T-cell (primary cell): ENCODE measurements at regions not wholly inside any gene's neighbourhood (a gene's known extent, or its start where the extent isn't known, plus 50 kb on each side); places are given as distances from the start of the nearest gene placed in this dataset.

Experiments
- ATAC-seq, 4 experiments: fragments of 200-7000 bp in 3 of 4; fragments of 150-1000 bp in 1 of 4; cut with Tn5 transposase; replicated peaks in 1 of 4; 1 replicate in 3 of 4; 2 replicates in 1 of 4; pipeline ENCODE4 v1.10.0; 2021; ENCODE audit warnings: moderate library complexity in 3 of 4, mild to moderate bottlenecking in 2 of 4, moderate number of reproducible peaks in 1 of 4
- CTCF ChIA-PET, 2 donors: fragments of 300-600 bp; sonication (Branson Sonifier 250); formaldehyde crosslinking; loops; one replicate each; lab custom pipeline; 2022; ENCODE audit warnings: antibody characterized with exemption in 2 of 2; lab: Charles Lee
- POLR2A ChIA-PET, 2 donors: fragments of 300-600 bp; sonication (Branson Sonifier 250); formaldehyde crosslinking; loops; one replicate each; lab custom pipeline; 2022; ENCODE audit warnings: antibody characterized with exemption in 2 of 2; lab: Charles Lee
- DNase-seq, 35 experiments: peaks; one replicate each; pipeline versions ENCODE4 v3.0.0 to v3.0.0-alpha.2; 2013 to 2023
- H3K27ac ChIP-seq: one replicate; pipeline ENCODE4 v1.5.1; 2013; ENCODE audit warnings: low read length
- H3K27me3 ChIP-seq, 2 experiments: replicated peaks in 1 of 2; 1 replicate in 1 of 2; 2 replicates in 1 of 2; pipeline versions ENCODE4 v1.6.1 to v1.7.0; 2013; ENCODE audit warnings: low read length in 1 of 2, mixed read lengths in 1 of 2; ENCODE audit not compliant: control insufficient read depth in 2 of 2, insufficient read depth in 2 of 2; ENCODE audit errors: extremely low read depth in 1 of 2
- H3K36me3 ChIP-seq, 2 donors: 1 replicate in 1 of 2; 2 replicates in 1 of 2; pipeline versions ENCODE4 v1.6.1 to v1.7.0; 2013; ENCODE audit warnings: low read length in 1 of 2; ENCODE audit not compliant: control insufficient read depth in 2 of 2, insufficient read depth in 1 of 2; ENCODE audit errors: extremely low read depth in 1 of 2
- H3K4me1 ChIP-seq, 2 experiments: 1 replicate in 1 of 2; 2 replicates in 1 of 2; pipeline versions ENCODE4 v1.6.1 to v1.7.0; 2013; ENCODE audit warnings: low read length in 2 of 2, mixed read lengths in 1 of 2; ENCODE audit not compliant: insufficient read depth in 2 of 2, control insufficient read depth in 1 of 2; ENCODE audit errors: extremely low read depth in 1 of 2
- H3K4me3 ChIP-seq, 2 donors: 1 replicate in 1 of 2; 2 replicates in 1 of 2; pipeline versions ENCODE4 v1.5.1 to v1.7.0; 2013; ENCODE audit warnings: mild to moderate bottlenecking in 2 of 2, low read length in 1 of 2, moderate library complexity in 1 of 2; ENCODE audit not compliant: control insufficient read depth in 1 of 2; ENCODE audit errors: extremely low read depth in 1 of 2
- H3K9me3 ChIP-seq: 2 replicates; pipeline ENCODE4 v1.7.0; 2013
- H3K27ac Mint-ChIP-seq, 2 donors: one replicate each; pipeline ENCODE4 v1.8.0; 2020 to 2021; ENCODE audit warnings: mild to moderate bottlenecking in 2 of 2, mixed read lengths in 2 of 2
- H3K27me3 Mint-ChIP-seq, 2 donors: one replicate each; pipeline ENCODE4 v1.8.0; 2021 to 2022; ENCODE audit warnings: mixed read lengths in 2 of 2
- H3K36me3 Mint-ChIP-seq: one replicate; pipeline ENCODE4 v1.8.0; 2021; ENCODE audit warnings: mixed read lengths
- H3K4me1 Mint-ChIP-seq, 3 donors: one replicate each; pipeline ENCODE4 v1.8.0; 2020 to 2022; ENCODE audit warnings: mixed read lengths in 3 of 3, mild to moderate bottlenecking in 1 of 3
- H3K4me3 Mint-ChIP-seq, 3 donors: one replicate each; pipeline ENCODE4 v1.8.0; 2020 to 2022; ENCODE audit warnings: mild to moderate bottlenecking in 3 of 3, mixed read lengths in 3 of 3, moderate library complexity in 3 of 3
- H3K9me3 Mint-ChIP-seq, 3 donors: one replicate each; pipeline ENCODE4 v1.8.0; 2020 to 2022; ENCODE audit warnings: mixed read lengths in 3 of 3
- WGBS: methylation state at CpG from one replicate; pipeline ENCODE4 v1.1.5; 2013; ENCODE audit warnings: missing lambda C conversion rate; ENCODE audit not compliant: insufficient coverage; 5-methylcytosine and 5-hydroxymethylcytosine counted together

DNA sequence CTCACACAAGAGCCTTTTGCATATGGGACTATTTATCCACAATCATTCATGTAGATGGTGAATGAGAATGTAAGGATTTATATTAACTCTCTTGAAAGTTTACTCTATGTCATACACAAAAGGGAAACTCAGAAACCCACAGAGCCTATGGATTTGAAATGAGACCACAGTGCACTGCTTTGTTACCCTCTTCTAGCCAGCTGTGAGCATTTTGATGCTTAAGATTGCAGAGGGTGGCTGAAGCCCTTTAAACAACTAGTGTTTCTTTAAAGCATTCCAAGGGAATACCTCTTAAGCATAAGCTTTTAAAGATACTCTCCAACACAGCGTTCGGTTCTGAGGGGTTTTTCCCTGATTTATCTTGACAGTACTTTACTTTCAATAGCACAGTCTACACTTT is 113.9 kb downstream of the NKX6-1 start:
- no peaks in the 10 kb centered on the region for H3K4me1 ChIP-seq
- H3K27me3 ChIP-seq: peaks cover 0 to 3% of the 10 kb centered on the region in 2 experiments
- no peaks in the 10 kb centered on the region for H3K9me3 ChIP-seq
- Mint-ChIP-seq H3K27me3 (peaks cover 6 to 20% of the 10 kb centered on the region in 2 donors), H3K27ac (no peak overlapping the region), H3K36me3 (no peaks in the 10 kb centered on the region), H3K9me3 (no peaks in the 10 kb centered on the region), H3K4me3 (no peak overlapping the region), H3K4me1 (no peaks in the 10 kb centered on the region)
- H3K27ac ChIP-seq: no peak overlapping the region
- no peak overlapping the region for H3K4me3 ChIP-seq
- ChIA-PET POLR2A (no interaction called here), CTCF (no interaction called here)
- no peak for DNase-seq
- no CpG with 5 or more reads among the region's 2 CpGs for WGBS
- no peaks in the 10 kb centered on the region for H3K36me3 ChIP-seq
- no peak for ATAC-seq

DNA sequence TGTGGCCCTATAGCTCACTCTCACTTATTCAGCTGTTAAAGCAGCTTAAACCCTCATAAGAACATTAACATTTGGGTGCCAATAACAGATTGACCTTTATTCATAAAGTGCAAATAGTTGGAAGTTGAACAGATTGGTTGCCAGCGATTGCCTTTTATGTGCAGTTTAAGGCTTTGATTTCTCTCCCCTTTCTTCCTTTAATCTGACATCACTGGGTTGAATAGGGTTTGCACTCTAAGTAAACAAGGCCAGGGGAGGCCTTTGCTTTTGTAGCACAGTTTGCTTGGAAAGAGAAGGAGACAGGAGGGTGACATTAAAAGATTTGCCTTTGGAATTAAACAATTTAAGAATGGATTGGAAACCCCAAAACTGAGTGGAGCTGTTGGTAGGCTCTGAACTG is 114.3 kb downstream of the NKX6-1 start:
- CTCF ChIA-PET: no interaction called here
- POLR2A ChIA-PET: no interaction called here
- Histone ChIP-seq H3K4me1 (no peaks in the 10 kb centered on the region), H3K36me3 (no peaks in the 10 kb centered on the region), H3K27me3 (peaks cover 0 to 5% of the 10 kb centered on the region in 2 experiments), H3K9me3 (no peaks in the 10 kb centered on the region), H3K27ac (no peak overlapping the region), H3K4me3 (no peak overlapping the region)
- ATAC-seq (no peak), DNase-seq (no peak)
- no peaks in the 10 kb centered on the region for H3K9me3 Mint-ChIP-seq
- H3K36me3 Mint-ChIP-seq: no peaks in the 10 kb centered on the region
- H3K4me1 Mint-ChIP-seq: no peaks in the 10 kb centered on the region
- peaks cover 6 to 22% of the 10 kb centered on the region in 2 donors for H3K27me3 Mint-ChIP-seq
- no CpG with 5 or more reads among the region's 1 CpG for WGBS
- H3K27ac Mint-ChIP-seq: no peak overlapping the region
- H3K4me3 Mint-ChIP-seq: no peak overlapping the region

DNA sequence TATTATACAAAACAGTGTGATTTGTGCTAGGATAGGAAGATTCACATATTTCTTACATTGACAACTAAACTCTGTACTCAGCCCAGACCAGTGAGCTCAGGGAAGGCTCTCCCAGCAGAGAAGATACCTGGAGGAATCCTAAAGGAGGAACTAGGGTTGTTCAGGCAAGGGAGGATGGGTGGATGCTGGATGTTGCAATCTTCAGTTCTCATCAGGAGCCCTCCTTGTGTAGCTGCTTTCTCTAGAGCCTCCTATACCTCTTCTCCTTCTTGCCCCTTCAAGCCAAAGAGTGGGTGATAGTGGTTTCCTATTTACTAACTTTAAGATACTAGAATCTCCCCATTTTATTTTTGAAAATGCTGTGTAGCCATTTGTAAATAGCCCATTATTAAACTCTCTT is 117.3 kb downstream of the NKX6-1 start:
- H3K36me3 Mint-ChIP-seq: no peaks in the 10 kb centered on the region
- H3K4me3 ChIP-seq: no peak overlapping the region
- no peaks in the 10 kb centered on the region for H3K4me1 ChIP-seq
- H3K27me3 Mint-ChIP-seq: peaks cover 18 to 23% of the 10 kb centered on the region in 2 donors
- no peaks in the 10 kb centered on the region for H3K9me3 Mint-ChIP-seq
- ChIA-PET CTCF (no interaction called here), POLR2A (no interaction called here)
- no peaks in the 10 kb centered on the region for H3K9me3 ChIP-seq
- H3K36me3 ChIP-seq: no peaks in the 10 kb centered on the region
- H3K27ac Mint-ChIP-seq: no peak overlapping the region
- H3K4me3 Mint-ChIP-seq: no peak overlapping the region
- ATAC-seq: no peak
- no peaks in the 10 kb centered on the region for H3K4me1 Mint-ChIP-seq
- DNase-seq: no peak
- peaks cover 4 to 7% of the 10 kb centered on the region in 2 experiments for H3K27me3 ChIP-seq
- no peak overlapping the region for H3K27ac ChIP-seq

DNA sequence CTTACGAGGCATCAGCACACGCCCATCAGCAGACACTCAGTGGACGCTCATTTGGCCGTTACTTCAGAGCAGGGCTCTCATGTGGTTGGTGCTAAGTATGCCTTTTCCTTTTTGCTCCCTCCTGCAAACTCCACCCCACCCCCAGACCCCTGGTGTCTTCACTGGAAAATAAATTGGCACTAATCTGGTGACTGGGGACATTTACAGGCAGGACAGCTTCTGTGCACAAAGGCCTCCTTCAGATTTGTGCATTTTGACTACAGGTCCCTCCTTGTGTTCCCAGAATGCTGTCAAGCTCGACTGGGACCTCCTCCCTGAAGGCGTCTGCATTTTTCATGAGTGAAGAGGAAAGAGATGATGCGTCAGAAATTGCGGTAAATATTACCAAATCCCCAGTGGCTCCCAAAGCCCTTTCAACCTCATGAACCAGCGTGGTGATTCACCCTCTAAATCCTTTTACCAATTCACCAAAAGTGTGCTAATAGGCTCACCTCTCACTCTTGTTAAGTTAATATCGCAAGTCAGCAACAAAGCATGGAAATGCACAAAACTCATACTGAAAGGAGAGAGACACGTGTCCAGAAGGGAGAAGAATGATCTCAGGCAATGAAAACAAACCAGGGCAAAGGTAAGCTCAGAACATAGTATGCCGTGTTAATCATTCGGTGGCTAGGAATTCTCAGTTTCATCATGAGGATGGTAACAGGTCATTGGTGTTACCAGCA is 119.0 kb downstream of the NKX6-1 start:
- 33% methylated on average over 8 of the region's 13 CpGs for WGBS
- H3K9me3 Mint-ChIP-seq: no peaks in the 10 kb centered on the region
- H3K36me3 Mint-ChIP-seq: no peaks in the 10 kb centered on the region
- Histone ChIP-seq H3K4me1 (no peaks in the 10 kb centered on the region), H3K27ac (no peak overlapping the region), H3K27me3 (peaks cover 4 to 7% of the 10 kb centered on the region in 2 experiments), H3K9me3 (no peaks in the 10 kb centered on the region), H3K4me3 (no peak overlapping the region), H3K36me3 (no peaks in the 10 kb centered on the region)
- ChIA-PET CTCF (no interaction called here), POLR2A (no interaction called here)
- DNase-seq (no peak), ATAC-seq (no peak)
- H3K27me3 Mint-ChIP-seq: peaks cover 13 to 26% of the 10 kb centered on the region in 2 donors
- H3K27ac Mint-ChIP-seq: no peak overlapping the region
- no peak overlapping the region for H3K4me3 Mint-ChIP-seq
- no peaks in the 10 kb centered on the region for H3K4me1 Mint-ChIP-seq

DNA sequence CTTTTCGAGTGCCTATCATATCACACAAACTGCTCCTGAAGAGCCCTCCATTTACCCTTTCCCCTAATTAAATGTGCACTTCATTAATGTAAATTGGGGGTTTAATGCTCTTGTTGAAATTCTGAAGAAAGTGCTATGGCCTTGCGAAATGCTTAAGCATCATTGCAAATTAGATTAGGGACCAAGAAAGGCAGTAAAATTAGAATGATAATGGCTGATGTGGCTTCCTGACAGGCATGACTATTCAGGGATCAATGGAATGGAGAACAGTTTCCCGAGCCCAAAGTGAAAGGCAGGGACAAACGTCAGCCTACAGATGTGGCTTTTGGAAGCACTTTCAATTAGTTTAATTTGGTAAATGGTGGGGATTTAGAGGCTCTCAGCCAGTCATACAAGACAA is 120.1 kb downstream of the NKX6-1 start:
- CTCF ChIA-PET: no interaction called here
- no peak overlapping the region for H3K27ac ChIP-seq
- H3K4me1 ChIP-seq: no peaks in the 10 kb centered on the region
- Mint-ChIP-seq H3K36me3 (no peaks in the 10 kb centered on the region), H3K27me3 (peaks cover 13 to 26% of the 10 kb centered on the region in 2 donors), H3K4me1 (no peaks in the 10 kb centered on the region), H3K9me3 (no peaks in the 10 kb centered on the region), H3K4me3 (no peak overlapping the region), H3K27ac (no peak overlapping the region)
- no peaks in the 10 kb centered on the region for H3K36me3 ChIP-seq
- H3K4me3 ChIP-seq: no peak overlapping the region
- H3K27me3 ChIP-seq: peaks cover 4 to 7% of the 10 kb centered on the region in 2 experiments
- DNase-seq (no peak), ATAC-seq (no peak)
- 50% methylated on average over 1 of the region's 4 CpGs for WGBS
- POLR2A ChIA-PET: no interaction called here
- H3K9me3 ChIP-seq: no peaks in the 10 kb centered on the region

DNA sequence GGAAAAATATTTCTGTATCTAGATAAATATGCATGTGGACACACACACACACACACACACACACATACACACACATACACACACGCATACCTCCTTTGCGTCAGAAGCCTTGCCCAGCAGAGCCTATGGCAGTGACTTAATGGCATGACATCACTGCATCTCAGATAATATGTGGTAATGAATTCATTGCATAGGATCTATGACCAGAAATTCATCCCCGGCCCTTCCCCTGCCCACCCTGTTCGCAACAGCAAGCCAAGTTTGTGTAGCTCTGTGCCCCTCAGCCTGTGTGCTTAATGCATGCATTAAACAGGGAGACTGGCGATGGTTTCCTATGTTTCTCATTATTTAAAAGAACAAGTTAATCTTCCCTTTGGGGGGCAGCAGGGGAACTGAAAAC is 120.7 kb downstream of the NKX6-1 start:
- Histone ChIP-seq H3K4me3 (no peak overlapping the region), H3K27me3 (peaks cover 4 to 7% of the 10 kb centered on the region in 2 experiments), H3K36me3 (no peaks in the 10 kb centered on the region), H3K27ac (no peak overlapping the region), H3K4me1 (no peaks in the 10 kb centered on the region), H3K9me3 (no peaks in the 10 kb centered on the region)
- DNase-seq (no peak), ATAC-seq (no peak)
- WGBS: 40% methylated on average over 1 of the region's 5 CpGs
- Mint-ChIP-seq H3K4me1 (no peaks in the 10 kb centered on the region), H3K4me3 (no peak overlapping the region), H3K9me3 (no peaks in the 10 kb centered on the region), H3K27me3 (peaks cover 13 to 26% of the 10 kb centered on the region in 2 donors), H3K36me3 (no peaks in the 10 kb centered on the region), H3K27ac (no peak overlapping the region)
- CTCF ChIA-PET: no interaction called here
- POLR2A ChIA-PET: no interaction called here

DNA sequence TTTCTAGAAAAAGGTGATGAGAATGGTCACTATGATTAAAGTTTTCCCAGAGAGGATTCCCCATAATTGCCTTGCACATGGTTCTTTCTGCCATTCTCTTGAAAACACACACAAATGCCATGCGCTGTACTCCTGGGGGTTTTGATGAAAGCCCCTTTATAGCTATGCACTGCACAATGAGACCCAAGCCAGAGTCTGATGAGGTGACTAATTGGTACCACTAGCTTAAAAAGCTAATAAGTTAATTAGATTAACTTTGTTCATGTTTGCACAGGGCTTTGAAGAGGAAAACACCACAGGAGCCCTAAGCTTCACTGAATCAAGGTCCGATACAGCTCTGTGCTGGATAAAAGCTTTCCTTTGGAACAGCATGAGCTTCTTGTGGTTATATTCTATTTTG is 132.2 kb downstream of the NKX6-1 start:
- Mint-ChIP-seq H3K27me3 (peaks cover 0 to 5% of the 10 kb centered on the region in 2 donors), H3K4me1 (no peaks in the 10 kb centered on the region), H3K27ac (no peak overlapping the region), H3K4me3 (no peak overlapping the region), H3K36me3 (no peaks in the 10 kb centered on the region), H3K9me3 (peaks cover 0 to 13% (median 1%) of the 10 kb centered on the region in 3 donors)
- H3K27me3 ChIP-seq: no peaks in the 10 kb centered on the region
- WGBS: no CpG with 5 or more reads among the region's 2 CpGs
- ChIA-PET POLR2A (no interaction called here), CTCF (no interaction called here)
- H3K36me3 ChIP-seq: no peaks in the 10 kb centered on the region
- H3K9me3 ChIP-seq: no peaks in the 10 kb centered on the region
- H3K27ac ChIP-seq: no peak overlapping the region
- no peak overlapping the region for H3K4me3 ChIP-seq
- no peaks in the 10 kb centered on the region for H3K4me1 ChIP-seq
- no peak for DNase-seq
- ATAC-seq: no peak
